H9 (cell line): ENCODE measurements at regions not wholly inside any gene's neighbourhood (a gene's known extent, or its start where the extent isn't known, plus 50 kb on each side); places are given as distances from the start of the nearest gene placed in this dataset.

Experiments used
- DNase-seq: peaks from one replicate; pipeline ENCODE4 v3.0.0-alpha.2; 2017
- H2AFZ ChIP-seq: one replicate; pipeline ENCODE4 v1.6.1; 2013; ENCODE audit warnings: mild to moderate bottlenecking, low read length, control low read depth, moderate library complexity
- H2AK5ac ChIP-seq: 2 replicates; pipeline ENCODE4 v1.6.1; 2013; ENCODE audit warnings: low read length, control low read depth, mixed read lengths; ENCODE audit not compliant: insufficient read length
- H2BK120ac ChIP-seq: one replicate; pipeline ENCODE4 v1.6.1; 2013; ENCODE audit warnings: low read depth, mild to moderate bottlenecking, low read length, control low read depth, inconsistent platforms; ENCODE audit not compliant: poor library complexity, severe bottlenecking
- H2BK12ac ChIP-seq: 2 replicates; pipeline ENCODE4 v1.6.1; 2013; ENCODE audit warnings: low read length, control low read depth, mixed read lengths, low read depth; ENCODE audit not compliant: insufficient read length
- H2BK15ac ChIP-seq: 2 replicates; pipeline ENCODE4 v1.6.1; 2013; ENCODE audit warnings: low read depth, low read length, control low read depth
- H2BK20ac ChIP-seq: one replicate; pipeline ENCODE4 v1.6.1; 2013; ENCODE audit warnings: low read depth, mild to moderate bottlenecking, low read length, control low read depth, inconsistent platforms; ENCODE audit not compliant: poor library complexity, severe bottlenecking
- H2BK5ac ChIP-seq: 2 replicates; pipeline ENCODE4 v1.6.1; 2013; ENCODE audit warnings: low read length, control low read depth, mixed read lengths; ENCODE audit not compliant: insufficient read length
- H3K14ac ChIP-seq: 2 replicates; pipeline ENCODE4 v1.6.1; 2013; ENCODE audit warnings: low read length, control low read depth; ENCODE audit not compliant: insufficient read depth
- H3K18ac ChIP-seq: 2 replicates; pipeline ENCODE4 v1.6.1; 2013; ENCODE audit warnings: low read depth, mild to moderate bottlenecking, mixed read lengths, low read length, control low read depth; ENCODE audit not compliant: insufficient read length
- H3K23ac ChIP-seq: 2 replicates; pipeline ENCODE4 v1.6.1; 2013; ENCODE audit warnings: low read length, control low read depth, mixed read lengths, low read depth; ENCODE audit not compliant: insufficient read length
- H3K23me2 ChIP-seq: 2 replicates; pipeline ENCODE4 v1.6.1; 2013; ENCODE audit warnings: low read depth, mild to moderate bottlenecking, mixed read lengths, low read length, control low read depth; ENCODE audit not compliant: insufficient read length, poor library complexity, severe bottlenecking
- H3K27ac ChIP-seq: 2 replicates; pipeline ENCODE4 v1.5.1; 2013; ENCODE audit warnings: low read length, control low read depth, mixed read lengths, low read depth; ENCODE audit not compliant: insufficient read length
- H3K27me3 ChIP-seq: 2 replicates; pipeline ENCODE4 v1.6.1; 2013; ENCODE audit warnings: low read length, control low read depth, inconsistent platforms; ENCODE audit not compliant: insufficient read depth
- H3K4ac ChIP-seq: 2 replicates; pipeline ENCODE4 v1.6.1; 2013; ENCODE audit warnings: low read depth, mild to moderate bottlenecking, control low read depth, inconsistent platforms, low read length, moderate library complexity
- H3K4me1 ChIP-seq: 2 replicates; pipeline ENCODE4 v1.6.1; 2013; ENCODE audit warnings: low read length, control low read depth, inconsistent platforms; ENCODE audit not compliant: insufficient read depth
- H3K4me2 ChIP-seq: 2 replicates; pipeline ENCODE4 v1.6.1; 2013; ENCODE audit warnings: low read length, control low read depth, mixed read lengths; ENCODE audit not compliant: insufficient read length, insufficient read depth
- H3K56ac ChIP-seq: 2 replicates; pipeline ENCODE4 v1.6.1; 2013; ENCODE audit warnings: low read depth, mild to moderate bottlenecking, mixed read lengths, low read length, control low read depth; ENCODE audit not compliant: insufficient read length
- H3K79me1 ChIP-seq: 2 replicates; pipeline ENCODE4 v1.6.1; 2013; ENCODE audit warnings: low read depth, mild to moderate bottlenecking, moderate library complexity, low read length, control low read depth, inconsistent platforms; ENCODE audit not compliant: insufficient read depth, poor library complexity, severe bottlenecking
- H3K79me2 ChIP-seq: 2 replicates; pipeline ENCODE4 v1.6.1; 2013; ENCODE audit warnings: low read length, control low read depth, inconsistent platforms; ENCODE audit not compliant: insufficient read depth
- H3K9ac ChIP-seq: 2 replicates; pipeline ENCODE4 v1.6.1; 2013; ENCODE audit warnings: low read length, control low read depth, mixed read lengths; ENCODE audit not compliant: insufficient read length; ENCODE audit errors: extremely low read depth
- H3K9me3 ChIP-seq: one replicate; pipeline ENCODE4 v1.6.1; 2013; ENCODE audit warnings: low read depth, low read length, inconsistent platforms; ENCODE audit not compliant: control insufficient read depth
- H3T11ph ChIP-seq: one replicate; pipeline ENCODE4 v1.6.1; 2013; ENCODE audit warnings: mild to moderate bottlenecking, low read length, control low read depth, inconsistent platforms
- H4K20me1 ChIP-seq: one replicate; pipeline ENCODE4 v1.6.1; 2013; ENCODE audit not compliant: control insufficient read depth, insufficient read length, insufficient read depth
- H4K5ac ChIP-seq: 2 replicates; pipeline ENCODE4 v1.6.1; 2013; ENCODE audit warnings: low read depth, mild to moderate bottlenecking, mixed read lengths, low read length, control low read depth; ENCODE audit not compliant: insufficient read length
- H4K8ac ChIP-seq: replicated peaks from 2 replicates; pipeline ENCODE4 v1.6.1; 2013; ENCODE audit warnings: low read length, control low read depth, mixed read lengths, low read depth; ENCODE audit not compliant: insufficient read length
- H4K91ac ChIP-seq: 2 replicates; pipeline ENCODE4 v1.6.1; 2013; ENCODE audit warnings: low read depth, mild to moderate bottlenecking, moderate library complexity, mixed read lengths, low read length, control low read depth; ENCODE audit not compliant: insufficient read length
- H3K27ac Mint-ChIP-seq, 3 experiments: 2 replicates in 2 of 3; 3 replicates in 1 of 3; pipeline ENCODE4 v1.8.0; 2020 to 2021; ENCODE audit warnings: mixed read lengths in 3 of 3, mild to moderate bottlenecking in 1 of 3, moderate library complexity in 1 of 3
- H3K27me3 Mint-ChIP-seq: 2 replicates; pipeline ENCODE4 v1.8.0; 2021; ENCODE audit warnings: low read depth, mild to moderate bottlenecking, moderate library complexity, mixed read lengths
- H3K36me3 Mint-ChIP-seq, 3 experiments: 2 replicates in 2 of 3; 3 replicates in 1 of 3; pipeline ENCODE4 v1.8.0; 2020 to 2021; ENCODE audit warnings: low read depth in 3 of 3, mixed read lengths in 3 of 3; ENCODE audit not compliant: insufficient read depth in 1 of 3
- H3K4me1 Mint-ChIP-seq, 2 experiments: 2 replicates each; pipeline ENCODE4 v1.8.0; 2020; ENCODE audit warnings: mixed read lengths in 2 of 2
- H3K4me3 Mint-ChIP-seq, 2 experiments: 2 replicates in 1 of 2; 3 replicates in 1 of 2; pipeline ENCODE4 v1.8.0; 2020 to 2021; ENCODE audit warnings: mild to moderate bottlenecking in 2 of 2, mixed read lengths in 2 of 2, moderate library complexity in 1 of 2
- H3K9me3 Mint-ChIP-seq, 2 experiments: 2 replicates in 1 of 2; 3 replicates in 1 of 2; pipeline ENCODE4 v1.8.0; 2020; ENCODE audit warnings: mild to moderate bottlenecking in 2 of 2, mixed read lengths in 2 of 2, moderate library complexity in 1 of 2
- WGBS: extraction: QIAGEN DNeasy Blood & Tissue Kit; methylation state at CpG from one replicate; pipeline ENCODE4 v1.1.7; 2013; ENCODE audit warnings: missing lambda C conversion rate, low lambda C conversion rate, mixed read lengths; ENCODE audit not compliant: insufficient read length; ENCODE audit errors: extremely low coverage; 5-methylcytosine and 5-hydroxymethylcytosine counted together
- TF ChIP-seq, protein P1 (sequence below): fragments of 200-600 bp; sonication (generic); conservative IDR thresholded peaks from 3 replicates; pipeline ENCODE4 v1.8.0; 2021; ENCODE audit warnings: antibody characterized with exemption, mild to moderate bottlenecking

- no CpG with 5 or more reads among the region's 3 CpGs for WGBS
- no peak overlapping the region for H3K27ac ChIP-seq
- no peak overlapping the region for H3T11ph ChIP-seq
These were observed 282.2 kb downstream of the SLITRK5 start for GRCh38 chr13:87953381-87953780.

More at GRCh38 chr13:87953381-87953780, 282.2 kb downstream of the SLITRK5 start:
- Histone ChIP-seq H4K5ac (no peak overlapping the region), H3K27me3 (no peaks in the 10 kb centered on the region), H3K56ac (no peak overlapping the region), H4K91ac (no peak overlapping the region), H3K23me2 (no peaks in the 10 kb centered on the region), H3K23ac (no peak overlapping the region), H3K9ac (no peak overlapping the region), H2BK120ac (no peak overlapping the region), H3K14ac (no peak overlapping the region), H2AFZ (no peak overlapping the region), H2BK5ac (no peak overlapping the region), H4K20me1 (no peaks in the 10 kb centered on the region), H2BK12ac (no peak overlapping the region), H3K79me1 (no peaks in the 10 kb centered on the region), H3K4me2 (no peak overlapping the region), H3K9me3 (no peaks in the 10 kb centered on the region), H4K8ac (no peak overlapping the region), H3K4ac (no peak overlapping the region), H3K4me1 (no peaks in the 10 kb centered on the region; the same call in 1 of the 2 replicates), H2BK20ac (no peak overlapping the region), H3K79me2 (no peaks in the 10 kb centered on the region), H2BK15ac (no peak overlapping the region), H3K18ac (no peak overlapping the region), H2AK5ac (no peak overlapping the region)
- TF ChIP-seq, protein P1, sequence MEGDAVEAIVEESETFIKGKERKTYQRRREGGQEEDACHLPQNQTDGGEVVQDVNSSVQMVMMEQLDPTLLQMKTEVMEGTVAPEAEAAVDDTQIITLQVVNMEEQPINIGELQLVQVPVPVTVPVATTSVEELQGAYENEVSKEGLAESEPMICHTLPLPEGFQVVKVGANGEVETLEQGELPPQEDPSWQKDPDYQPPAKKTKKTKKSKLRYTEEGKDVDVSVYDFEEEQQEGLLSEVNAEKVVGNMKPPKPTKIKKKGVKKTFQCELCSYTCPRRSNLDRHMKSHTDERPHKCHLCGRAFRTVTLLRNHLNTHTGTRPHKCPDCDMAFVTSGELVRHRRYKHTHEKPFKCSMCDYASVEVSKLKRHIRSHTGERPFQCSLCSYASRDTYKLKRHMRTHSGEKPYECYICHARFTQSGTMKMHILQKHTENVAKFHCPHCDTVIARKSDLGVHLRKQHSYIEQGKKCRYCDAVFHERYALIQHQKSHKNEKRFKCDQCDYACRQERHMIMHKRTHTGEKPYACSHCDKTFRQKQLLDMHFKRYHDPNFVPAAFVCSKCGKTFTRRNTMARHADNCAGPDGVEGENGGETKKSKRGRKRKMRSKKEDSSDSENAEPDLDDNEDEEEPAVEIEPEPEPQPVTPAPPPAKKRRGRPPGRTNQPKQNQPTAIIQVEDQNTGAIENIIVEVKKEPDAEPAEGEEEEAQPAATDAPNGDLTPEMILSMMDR, result no peak
- H3K4me3 Mint-ChIP-seq, result no peak overlapping the region
- H3K36me3 Mint-ChIP-seq, result no peaks in the 10 kb centered on the region
- peaks cover 0 to 4% of the 10 kb centered on the region in 2 experiments; a peak in 1 of 4 replicates for H3K4me1 Mint-ChIP-seq
- no peak overlapping the region for H3K27ac Mint-ChIP-seq
- no peaks in the 10 kb centered on the region for H3K27me3 Mint-ChIP-seq
- no peak for DNase-seq
- no peaks in the 10 kb centered on the region for H3K9me3 Mint-ChIP-seq
